Neutrophil (primary cell): ENCODE measurements at regions not wholly inside any gene's neighbourhood (a gene's known extent, or its start where the extent isn't known, plus 50 kb on each side); places are given as distances from the start of the nearest gene placed in this dataset.

Experiments
- H3K27ac ChIP-seq: fragments of 200-600 bp; sonication (generic); 2 replicates; pipeline ENCODE4 v1.5.1; 2016; ENCODE audit warnings: mild to moderate bottlenecking, moderate library complexity
- H3K27me3 ChIP-seq: fragments of 200-600 bp; sonication (generic); 2 replicates; pipeline ENCODE4 v1.6.0; 2016; ENCODE audit warnings: mild to moderate bottlenecking
- H3K36me3 ChIP-seq: fragments of 200-600 bp; sonication (generic); 2 replicates; pipeline ENCODE4 v1.5.1; 2017
- H3K4me1 ChIP-seq, 2 experiments: fragments of 200-600 bp in 1 of 2; sonication (generic) in 1 of 2; 1 replicate in 1 of 2; 2 replicates in 1 of 2; pipeline versions ENCODE4 v1.5.1 to v1.6.1; 2013 to 2016; ENCODE audit warnings: low read depth in 1 of 2, low read length in 1 of 2, mild to moderate bottlenecking in 1 of 2, moderate library complexity in 1 of 2; ENCODE audit not compliant: control insufficient read depth in 1 of 2, insufficient read depth in 1 of 2
- H3K4me3 ChIP-seq, 2 experiments: fragments of 200-600 bp in 1 of 2; sonication (generic) in 1 of 2; 1 replicate in 1 of 2; 2 replicates in 1 of 2; pipeline ENCODE4 v1.5.1; 2013 to 2016; ENCODE audit warnings: low read depth in 1 of 2, low read length in 1 of 2, mild to moderate bottlenecking in 1 of 2, moderate library complexity in 1 of 2
- H3K9me3 ChIP-seq: fragments of 200-600 bp; sonication (generic); 2 replicates; pipeline ENCODE4 v1.5.1; 2016
- CTCF ChIP-seq: fragments of 200-600 bp; sonication (generic); IDR thresholded peaks from 2 replicates; pipeline ENCODE4 v1.5.1; 2016; ENCODE audit warnings: antibody characterized with exemption

GRCh38 chr2:3082705-3083104, 294.9 kb downstream of the EIPR1 start:
- H3K9me3 ChIP-seq, result no peaks in the 10 kb centered on the region
- no peak overlapping the region for H3K4me3 ChIP-seq
- H3K27me3 ChIP-seq, result no peaks in the 10 kb centered on the region
- no peak overlapping the region for H3K27ac ChIP-seq
- no peaks in the 10 kb centered on the region for H3K36me3 ChIP-seq
- TF ChIP-seq CTCF, result no peak
- H3K4me1 ChIP-seq, result peaks cover 34 to 45% of the 10 kb centered on the region in 2 experiments

- H3K4me1 ChIP-seq, result peaks cover 59 to 70% of the 10 kb centered on the region in 2 experiments
- TF ChIP-seq CTCF, result no peak
- H3K36me3 ChIP-seq, result no peaks in the 10 kb centered on the region
- no peaks in the 10 kb centered on the region for H3K27me3 ChIP-seq
- no peaks in the 10 kb centered on the region for H3K9me3 ChIP-seq
- H3K27ac ChIP-seq, result peak overlapping the region; percentile 90
- peak overlapping the region; percentile 20 to 49 for H3K4me3 ChIP-seq
Observed at GRCh38 chr2:3079959-3080948, 297.4 kb downstream of the EIPR1 start.

- Histone ChIP-seq H3K9me3 (no peaks in the 10 kb centered on the region), H3K36me3 (no peaks in the 10 kb centered on the region), H3K27me3 (no peaks in the 10 kb centered on the region), H3K4me1 (peaks cover 67 to 78% of the 10 kb centered on the region in 2 experiments), H3K4me3 (peak overlapping the region; percentile 20 to 49), H3K27ac (peak overlapping the region; percentile 90)
- TF ChIP-seq CTCF, result no peak
Observed at GRCh38 chr2:3079466-3079865, 298.2 kb downstream of the EIPR1 start.

GRCh38 chr2:3078684-3079083, 298.9 kb downstream of the EIPR1 start:
- no peaks in the 10 kb centered on the region for H3K27me3 ChIP-seq
- H3K4me1 ChIP-seq, result peaks cover 72 to 83% of the 10 kb centered on the region in 2 experiments
- H3K36me3 ChIP-seq, result no peaks in the 10 kb centered on the region
- H3K27ac ChIP-seq, result peak overlapping the region; percentile 90
- no peaks in the 10 kb centered on the region for H3K9me3 ChIP-seq
- peak overlapping the region in 1 of 2 experiments; percentile 49 for H3K4me3 ChIP-seq
- TF ChIP-seq CTCF, result no peak

- Histone ChIP-seq H3K4me1 (peaks cover 72 to 76% of the 10 kb centered on the region in 2 experiments), H3K27ac (peak overlapping the region; percentile 90), H3K4me3 (peak overlapping the region in 1 of 2 experiments; percentile 3), H3K36me3 (no peaks in the 10 kb centered on the region), H3K27me3 (no peaks in the 10 kb centered on the region), H3K9me3 (no peaks in the 10 kb centered on the region)
- TF ChIP-seq CTCF, result no peak
Observed at GRCh38 chr2:3076848-3077642, 300.6 kb downstream of the EIPR1 start.
